ENCODE measurements at regions not wholly inside any gene's neighbourhood (a gene's known extent, or its start where the extent isn't known, plus 50 kb on each side); places are given as distances from the start of the nearest gene placed in this dataset.

DNA sequence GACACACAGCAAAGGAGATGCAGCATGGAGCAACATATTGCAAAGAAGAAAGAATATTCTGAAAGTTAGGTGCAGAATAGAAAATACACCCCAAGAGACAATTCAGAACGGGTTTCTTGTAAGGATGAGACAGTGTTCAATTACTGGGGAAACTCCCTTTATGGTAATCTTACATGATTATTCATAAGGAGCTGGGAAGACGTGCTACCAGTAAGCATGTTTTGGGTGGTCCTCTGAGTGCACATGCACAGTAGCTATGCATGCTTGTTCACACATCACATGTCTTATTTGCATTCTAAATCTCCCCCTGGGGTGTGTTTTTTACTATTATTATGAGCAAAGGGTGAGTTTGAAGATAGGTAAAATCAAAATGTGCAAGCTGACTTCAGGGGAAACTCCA lies 1448.8 kb downstream of the TECRL start:
- Histone ChIP-seq H3K79me2 (ENCODE audit: control insufficient read depth, low read length) (no peaks in the 10 kb centered on the region), H3K4me1 (ENCODE audit: control insufficient read depth, low read length) (no peaks in the 10 kb centered on the region), H3K27ac (ENCODE audit: low read depth, low read length) (no peak overlapping the region), H3K36me3 (ENCODE audit: control insufficient read depth, low read length) (no peaks in the 10 kb centered on the region), H3F3A (ENCODE audit: control insufficient read depth, insufficient read depth) (no peaks in the 10 kb centered on the region), H3K9me3 (ENCODE audit: control insufficient read depth, insufficient read depth, low read length) (no peaks in the 10 kb centered on the region), H3K27me3 (ENCODE audit: control insufficient read depth, low read length) (no peaks in the 10 kb centered on the region), H3K9me2 (replicated peaks; ENCODE audit: control insufficient read depth, low read length) (no peaks in the 10 kb centered on the region), H4K20me1 (ENCODE audit: control insufficient read depth, insufficient read depth, low read depth, low read length) (no peaks in the 10 kb centered on the region), H3K4me3 (ENCODE audit: low read length) (no peak overlapping the region), H3K4me2 (ENCODE audit: low read length) (no peak overlapping the region)
- TF ChIP-seq EZH2phosphoT487 (IDR thresholded peaks at IDR 0.05; ENCODE audit: borderline replicate concordance, low read length) (no peak), CTCF (IDR thresholded peaks at IDR 0.05; ENCODE audit: low read depth, low read length, poor library complexity, severe bottlenecking) (no peak)

GRCh38 chr4:62953752-62954151 lies 1455.5 kb downstream of the TECRL start:
- Histone ChIP-seq H3F3A (ENCODE audit: control insufficient read depth, insufficient read depth) (no peaks in the 10 kb centered on the region), H3K27me3 (ENCODE audit: control insufficient read depth, low read length) (no peaks in the 10 kb centered on the region), H3K79me2 (ENCODE audit: control insufficient read depth, low read length) (no peaks in the 10 kb centered on the region), H3K4me2 (ENCODE audit: low read length) (no peak overlapping the region), H3K36me3 (ENCODE audit: control insufficient read depth, low read length) (no peaks in the 10 kb centered on the region), H3K9me3 (ENCODE audit: control insufficient read depth, insufficient read depth, low read length) (no peaks in the 10 kb centered on the region), H4K20me1 (ENCODE audit: control insufficient read depth, insufficient read depth, low read depth, low read length) (no peaks in the 10 kb centered on the region), H3K9me2 (replicated peaks; ENCODE audit: control insufficient read depth, low read length) (no peaks in the 10 kb centered on the region), H3K4me1 (ENCODE audit: control insufficient read depth, low read length) (no peaks in the 10 kb centered on the region), H3K4me3 (ENCODE audit: low read length) (no peak overlapping the region), H3K27ac (ENCODE audit: low read depth, low read length) (no peak overlapping the region)
- TF ChIP-seq CTCF (IDR thresholded peaks at IDR 0.05; ENCODE audit: low read depth, low read length, poor library complexity, severe bottlenecking): no peak
- no peak for TF ChIP-seq EZH2phosphoT487 (IDR thresholded peaks at IDR 0.05; ENCODE audit: borderline replicate concordance, low read length)

- H3K4me3 ChIP-seq (ENCODE audit: low read length): no peak overlapping the region
- no peaks in the 10 kb centered on the region for H3K4me1 ChIP-seq (ENCODE audit: control insufficient read depth, low read length)
- H3K27me3 ChIP-seq (ENCODE audit: control insufficient read depth, low read length): no peaks in the 10 kb centered on the region
- no peaks in the 10 kb centered on the region for H3K36me3 ChIP-seq (ENCODE audit: control insufficient read depth, low read length)
- H3F3A ChIP-seq (ENCODE audit: control insufficient read depth, insufficient read depth): no peaks in the 10 kb centered on the region
- H3K27ac ChIP-seq (ENCODE audit: low read depth, low read length): no peak overlapping the region
- no peaks in the 10 kb centered on the region for H3K79me2 ChIP-seq (ENCODE audit: control insufficient read depth, low read length)
- H3K4me2 ChIP-seq (ENCODE audit: low read length): no peak overlapping the region
- H3K9me3 ChIP-seq (ENCODE audit: control insufficient read depth, insufficient read depth, low read length): no peaks in the 10 kb centered on the region
- TF ChIP-seq CTCF (IDR thresholded peaks at IDR 0.05; ENCODE audit: low read depth, low read length, poor library complexity, severe bottlenecking) (no peak), EZH2phosphoT487 (IDR thresholded peaks at IDR 0.05; ENCODE audit: borderline replicate concordance, low read length) (no peak)
- H4K20me1 ChIP-seq (ENCODE audit: control insufficient read depth, insufficient read depth, low read depth, low read length): no peaks in the 10 kb centered on the region
- no peaks in the 10 kb centered on the region for H3K9me2 ChIP-seq (replicated peaks; ENCODE audit: control insufficient read depth, low read length)
Observed at GRCh38 chr4:62952366-62952765, 1456.9 kb downstream of the TECRL start.

DNA sequence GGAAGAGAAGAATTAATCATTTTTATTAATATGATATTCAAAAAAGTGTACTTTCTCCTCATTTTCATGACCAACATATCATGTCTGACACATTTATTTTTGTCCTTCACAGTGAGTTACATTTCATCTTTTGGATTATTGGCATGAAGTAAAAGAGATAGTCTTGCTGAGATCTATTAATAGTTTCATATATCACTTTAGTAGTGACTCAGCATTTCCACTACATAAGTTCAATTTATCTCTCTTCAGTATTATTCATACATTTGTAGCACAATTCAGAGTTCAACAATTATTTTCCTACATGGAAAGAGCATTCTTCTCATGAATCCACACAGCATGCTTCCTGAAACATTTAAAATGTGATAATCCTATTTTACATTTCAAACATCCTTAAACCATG lies 1461.1 kb downstream of the TECRL start:
- TF ChIP-seq CTCF (IDR thresholded peaks at IDR 0.05; ENCODE audit: low read depth, low read length, poor library complexity, severe bottlenecking) (no peak), EZH2phosphoT487 (IDR thresholded peaks at IDR 0.05; ENCODE audit: borderline replicate concordance, low read length) (no peak)
- Histone ChIP-seq H3K79me2 (ENCODE audit: control insufficient read depth, low read length) (no peaks in the 10 kb centered on the region), H3K4me1 (ENCODE audit: control insufficient read depth, low read length) (no peaks in the 10 kb centered on the region), H3K36me3 (ENCODE audit: control insufficient read depth, low read length) (no peaks in the 10 kb centered on the region), H3K27ac (ENCODE audit: low read depth, low read length) (no peak overlapping the region), H3F3A (ENCODE audit: control insufficient read depth, insufficient read depth) (no peaks in the 10 kb centered on the region), H3K9me3 (ENCODE audit: control insufficient read depth, insufficient read depth, low read length) (no peaks in the 10 kb centered on the region), H3K9me2 (replicated peaks; ENCODE audit: control insufficient read depth, low read length) (no peaks in the 10 kb centered on the region), H3K4me3 (ENCODE audit: low read length) (no peak overlapping the region), H3K4me2 (ENCODE audit: low read length) (no peak overlapping the region), H3K27me3 (ENCODE audit: control insufficient read depth, low read length) (no peaks in the 10 kb centered on the region), H4K20me1 (ENCODE audit: control insufficient read depth, insufficient read depth, low read depth, low read length) (no peaks in the 10 kb centered on the region)

All from DOHH2 (cell line).